B cell (primary cell): ENCODE measurements at regions not wholly inside any gene's neighbourhood (a gene's known extent, or its start where the extent isn't known, plus 50 kb on each side); places are given as distances from the start of the nearest gene placed in this dataset.

Source experiments
- ATAC-seq: fragments of 200-7000 bp; cut with Tn5 transposase; one replicate; pipeline ENCODE4 v1.10.0; 2021; ENCODE audit warnings: low read depth, mild to moderate bottlenecking, moderate number of reproducible peaks, moderate library complexity
- CTCF ChIA-PET: fragments of 350-600 bp; sonication (Branson Sonifier 250); formaldehyde crosslinking; loops from one replicate; lab custom pipeline; 2021; ENCODE audit warnings: antibody characterized with exemption, inconsistent platforms; lab: Charles Lee
- POLR2A ChIA-PET: fragments of 350-600 bp; sonication (Branson Sonifier 250); formaldehyde crosslinking; loops from one replicate; lab custom pipeline; 2021; ENCODE audit warnings: antibody characterized with exemption; lab: Charles Lee
- DNase-seq: peaks from one replicate; pipeline ENCODE4 v3.0.0; 2013
- H2AFZ ChIP-seq: 2 replicates; pipeline ENCODE4 v1.6.1; 2012; ENCODE audit warnings: mild to moderate bottlenecking, low read depth, low read length; ENCODE audit not compliant: insufficient read depth, poor library complexity, severe bottlenecking
- H3K27ac ChIP-seq, 2 donors: 1 replicate in 1 of 2; 2 replicates in 1 of 2; pipeline ENCODE4 v1.5.1; 2012 to 2013; ENCODE audit warnings: low read length in 2 of 2, mild to moderate bottlenecking in 2 of 2, moderate library complexity in 1 of 2
- H3K27me3 ChIP-seq, 4 experiments: fragments of 200-600 bp in 1 of 4; sonication (generic) in 1 of 4; replicated peaks in 1 of 4; 1 replicate in 2 of 4; 2 replicates in 2 of 4; pipeline versions ENCODE4 v1.6.1 to v1.7.0; 2013 to 2016; ENCODE audit warnings: low read length in 3 of 4, mild to moderate bottlenecking in 2 of 4, mixed read lengths in 1 of 4, moderate library complexity in 1 of 4; ENCODE audit not compliant: insufficient read depth in 4 of 4, control insufficient read depth in 3 of 4; ENCODE audit errors: control extremely low read depth in 1 of 4
- H3K36me3 ChIP-seq, 2 experiments: replicated peaks in 1 of 2; 1 replicate in 1 of 2; 2 replicates in 1 of 2; pipeline versions ENCODE4 v1.6.1 to v1.7.1; 2013; ENCODE audit warnings: low read length in 1 of 2; ENCODE audit not compliant: insufficient read depth in 2 of 2, control insufficient read depth in 1 of 2; ENCODE audit errors: control extremely low read depth in 1 of 2, extremely low read depth in 1 of 2
- H3K4me1 ChIP-seq, 2 donors: fragments of 200-600 bp in 1 of 2; sonication (generic) in 1 of 2; 1 replicate in 1 of 2; 2 replicates in 1 of 2; pipeline versions ENCODE4 v1.5.1 to v1.6.1; 2013 to 2017; ENCODE audit warnings: low read length in 2 of 2; ENCODE audit not compliant: control insufficient read depth in 2 of 2, insufficient read depth in 2 of 2
- H3K4me2 ChIP-seq: replicated peaks from 2 replicates; pipeline ENCODE3; 2012; ENCODE audit warnings: mild to moderate bottlenecking, low read depth, low read length; ENCODE audit not compliant: poor library complexity, severe bottlenecking
- H3K4me3 ChIP-seq, 5 experiments: fragments of 200-600 bp in 1 of 5; sonication (generic) in 1 of 5; 1 replicate in 3 of 5; 2 replicates in 2 of 5; pipeline versions ENCODE4 v1.5.1 to v1.7.0; 2011 to 2016; ENCODE audit warnings: low read length in 4 of 5, mild to moderate bottlenecking in 4 of 5, low read depth in 2 of 5, control low read depth in 1 of 5, moderate library complexity in 1 of 5; ENCODE audit not compliant: insufficient read depth in 1 of 5; ENCODE audit errors: control extremely low read depth in 1 of 5, extremely low read depth in 1 of 5
- H3K79me2 ChIP-seq: fragments of 200-600 bp; sonication (generic); one replicate; pipeline ENCODE4 v1.6.0; 2016; ENCODE audit warnings: low read length; ENCODE audit not compliant: control insufficient read depth, insufficient read depth
- H3K9ac ChIP-seq: fragments of 200-600 bp; sonication (generic); 2 replicates; pipeline ENCODE4 v1.6.1; 2017; ENCODE audit warnings: mild to moderate bottlenecking, low read length, moderate library complexity
- H3K9me3 ChIP-seq, 3 donors: one replicate each; pipeline versions ENCODE4 v1.6.1 to v1.7.1; 2013; ENCODE audit warnings: low read length in 2 of 3; ENCODE audit not compliant: control insufficient read depth in 2 of 3, insufficient read depth in 1 of 3; ENCODE audit errors: control extremely low read depth in 1 of 3
- H4K20me1 ChIP-seq: 2 replicates; pipeline ENCODE4 v1.6.0; 2012; ENCODE audit warnings: mild to moderate bottlenecking, low read length; ENCODE audit not compliant: insufficient read depth, control insufficient read depth, poor library complexity, severe bottlenecking
- H3K27ac Mint-ChIP-seq: one replicate; pipeline ENCODE4 v1.8.0; 2021; ENCODE audit warnings: mixed read lengths
- H3K27me3 Mint-ChIP-seq: one replicate; pipeline ENCODE4 v1.8.0; 2021; ENCODE audit warnings: mixed read lengths
- H3K4me1 Mint-ChIP-seq: one replicate; pipeline ENCODE4 v1.8.0; 2021; ENCODE audit warnings: mixed read lengths
- H3K4me3 Mint-ChIP-seq: one replicate; pipeline ENCODE4 v1.8.0; 2021; ENCODE audit warnings: mixed read lengths
- H3K9me3 Mint-ChIP-seq: one replicate; pipeline ENCODE4 v1.8.0; 2022; ENCODE audit warnings: mixed read lengths; ENCODE audit not compliant: insufficient read depth
- CTCF ChIP-seq: fragments of 200-600 bp; IDR thresholded peaks from one replicate; pipeline ENCODE4 v1.8.0; 2022; ENCODE audit warnings: antibody characterized with exemption, mild to moderate bottlenecking
- EZH2 ChIP-seq: IDR thresholded peaks from 2 replicates; pipeline ENCODE4 v1.6.1; 2012; ENCODE audit warnings: borderline replicate concordance, low read depth, mild to moderate bottlenecking, moderate library complexity, low read length; ENCODE audit not compliant: insufficient read depth, poor library complexity, severe bottlenecking
- WGBS: methylation state at CpG from one replicate; pipeline ENCODE4 v1.1.5; 2013; ENCODE audit warnings: missing lambda C conversion rate; ENCODE audit not compliant: insufficient coverage; 5-methylcytosine and 5-hydroxymethylcytosine counted together
- intact Hi-C: fragments of 100-400 bp; cut with micrococcal nuclease; formaldehyde crosslinking; loops from one replicate; pipeline ENCODE4 v1.10.0; 2022

GRCh38 chr2:71952572-71953188 lies 195.0 kb downstream of the CYP26B1 start:
- 82% methylated on average over 5 of the region's 6 CpGs for WGBS

More at GRCh38 chr2:71952572-71953188, 195.0 kb downstream of the CYP26B1 start:
- Mint-ChIP-seq H3K27me3 (no peaks in the 10 kb centered on the region), H3K4me1 (no peaks in the 10 kb centered on the region), H3K27ac (no peak overlapping the region), H3K4me3 (no peak overlapping the region), H3K9me3 (no peaks in the 10 kb centered on the region)
- POLR2A ChIA-PET, result no interaction called here
- H3K79me2 ChIP-seq, result no peaks in the 10 kb centered on the region
- no peaks in the 10 kb centered on the region for H4K20me1 ChIP-seq
- no peak overlapping the region for H3K4me2 ChIP-seq
- no peaks in the 10 kb centered on the region for H3K27me3 ChIP-seq
- no peak overlapping the region for H3K9ac ChIP-seq
- no peak for TF ChIP-seq EZH2
- TF ChIP-seq CTCF, result no peak
- no peak overlapping the region for H2AFZ ChIP-seq
- no peaks in the 10 kb centered on the region for H3K9me3 ChIP-seq
- ATAC-seq, result no peak
- H3K27ac ChIP-seq, result no peak overlapping the region
- CTCF ChIA-PET, result no interaction called here
- H3K36me3 ChIP-seq, result no peaks in the 10 kb centered on the region
- no peak for DNase-seq
- intact Hi-C loops, result no loop called here
- no peak overlapping the region for H3K4me3 ChIP-seq
- no peaks in the 10 kb centered on the region for H3K4me1 ChIP-seq
